Thyroid gland (tissue), 4 donors: ENCODE measurements at regions not wholly inside any gene's neighbourhood (a gene's known extent, or its start where the extent isn't known, plus 50 kb on each side); places are given as distances from the start of the nearest gene placed in this dataset.

Experiments
- CTCF ChIP-seq, 6 experiments: fragments of 200-600 bp in 3 of 6; fragments of 450-650 bp in 3 of 6; sonication (generic) in 3 of 6; IDR thresholded peaks; one replicate each; pipeline ENCODE4 v1.5.1; 2016 to 2019; ENCODE audit warnings: antibody characterized with exemption in 6 of 6, mild to moderate bottlenecking in 2 of 6, inconsistent platforms in 1 of 6, moderate library complexity in 1 of 6
- POLR2A ChIP-seq, 2 donors: fragments of 450-650 bp; IDR thresholded peaks; one replicate each; pipeline ENCODE4 v1.6.1; 2017; ENCODE audit warnings: antibody characterized with exemption in 2 of 2, mild to moderate bottlenecking in 2 of 2, moderate library complexity in 1 of 2

GRCh38 chr2:137801228-137801627, 163.0 kb upstream of the HNMT start:
- TF ChIP-seq POLR2A (IDR thresholded peaks at IDR 0.05) (no peak), CTCF (IDR thresholded peaks at IDR 0.05) (no peak)
